ENCODE measurements at regions not wholly inside any gene's neighbourhood (a gene's known extent, or its start where the extent isn't known, plus 50 kb on each side); places are given as distances from the start of the nearest gene placed in this dataset.

GRCh38 chr7:142409471-142409870, 151.6 kb upstream of the PRSS58 start:
- no peak for DNase-seq (ENCODE audit: low spot score)

- no peak for DNase-seq (ENCODE audit: low spot score)
Measured at GRCh38 chr7:142408794-142409193, 150.9 kb upstream of the PRSS58 start.

- DNase-seq (ENCODE audit: low spot score) = no peak
Measured at GRCh38 chr7:142407939-142408570, 150.2 kb upstream of the PRSS58 start.

- DNase-seq (ENCODE audit: low spot score) = no peak
Measured at GRCh38 chr7:142405122-142405765, 147.4 kb upstream of the PRSS58 start.

GRCh38 chr7:142401951-142402350, 144.1 kb upstream of the PRSS58 start:
- DNase-seq (ENCODE audit: low spot score) = no peak

- DNase-seq (ENCODE audit: low spot score) = no peak
Measured at GRCh38 chr7:142400042-142400533, 142.2 kb upstream of the PRSS58 start.

- no peak for DNase-seq (ENCODE audit: low spot score)
Measured at GRCh38 chr7:142391191-142391992, 133.5 kb upstream of the PRSS58 start.

GRCh38 chr7:142389544-142389943, 131.7 kb upstream of the PRSS58 start:
- DNase-seq (ENCODE audit: low spot score) = no peak

- DNase-seq (ENCODE audit: low spot score) = peak; percentile 58
Measured at GRCh38 chr7:142385491-142386340, 127.9 kb upstream of the PRSS58 start.

- peak; percentile 80 for DNase-seq (ENCODE audit: low spot score)
Measured at GRCh38 chr7:142384493-142384922, 126.7 kb upstream of the PRSS58 start.

- DNase-seq (ENCODE audit: low spot score) = peak; percentile 25
Measured at GRCh38 chr7:142383841-142384492, 126.1 kb upstream of the PRSS58 start.

GRCh38 chr7:142381727-142382390, 124.0 kb upstream of the PRSS58 start:
- no peak for DNase-seq (ENCODE audit: low spot score)

GRCh38 chr7:142380069-142380468, 122.2 kb upstream of the PRSS58 start:
- DNase-seq (ENCODE audit: low spot score) = no peak

- DNase-seq (ENCODE audit: low spot score) = no peak
Measured at GRCh38 chr7:142379201-142379885, 121.5 kb upstream of the PRSS58 start.

- DNase-seq (ENCODE audit: low spot score) = no peak
Measured at GRCh38 chr7:142377567-142377966, 119.7 kb upstream of the PRSS58 start.

- no peak for DNase-seq (ENCODE audit: low spot score)
Measured at GRCh38 chr7:142376356-142376997, 118.6 kb upstream of the PRSS58 start.

- peak; percentile 5 for DNase-seq (ENCODE audit: low spot score)
Measured at GRCh38 chr7:142375710-142376313, 118.0 kb upstream of the PRSS58 start.

- DNase-seq (ENCODE audit: low spot score) = no peak
Measured at GRCh38 chr7:142372727-142373126, 114.9 kb upstream of the PRSS58 start.
